ENCODE measurements at regions not wholly inside any gene's neighbourhood (a gene's known extent, or its start where the extent isn't known, plus 50 kb on each side); places are given as distances from the start of the nearest gene placed in this dataset.

- Histone ChIP-seq H3K27ac (no peak overlapping the region), H3K36me3 (ENCODE audit: insufficient read depth) (no peaks in the 10 kb centered on the region), H2AFZ (ENCODE audit: low read depth) (no peak overlapping the region), H3K4me2 (no peak overlapping the region), H4K20me1 (ENCODE audit: insufficient read depth) (no peaks in the 10 kb centered on the region), H3K27me3 (ENCODE audit: insufficient read depth, low read depth) (no peaks in the 10 kb centered on the region), H3K9ac (no peak overlapping the region), H3K79me2 (ENCODE audit: insufficient read depth, low read depth) (no peaks in the 10 kb centered on the region), H3K4me1 (ENCODE audit: low read depth, poor library complexity, severe bottlenecking) (peaks cover 13% of the 10 kb centered on the region), H3K4me3 (IDR thresholded peaks at IDR 0.05; ENCODE audit: insufficient read depth, low read depth, low read length) (no peak overlapping the region)
- no peak for TF ChIP-seq CTCF (conservative IDR thresholded peaks at IDR 0.05; ENCODE audit: low read depth, low read length)
Measured at GRCh38 chr7:89401099-89401498, 605.6 kb upstream of the TEX47 start.

GRCh38 chr7:89401690-89402089, 606.2 kb upstream of the TEX47 start:
- no peak overlapping the region for H3K4me3 ChIP-seq (IDR thresholded peaks at IDR 0.05; ENCODE audit: insufficient read depth, low read depth, low read length)
- H2AFZ ChIP-seq (ENCODE audit: low read depth): no peak overlapping the region
- no peak overlapping the region for H3K4me2 ChIP-seq
- H3K9ac ChIP-seq: no peak overlapping the region
- no peaks in the 10 kb centered on the region for H4K20me1 ChIP-seq (ENCODE audit: insufficient read depth)
- no peak for TF ChIP-seq CTCF (conservative IDR thresholded peaks at IDR 0.05; ENCODE audit: low read depth, low read length)
- no peak overlapping the region for H3K27ac ChIP-seq
- H3K79me2 ChIP-seq (ENCODE audit: insufficient read depth, low read depth): no peaks in the 10 kb centered on the region
- no peaks in the 10 kb centered on the region for H3K27me3 ChIP-seq (ENCODE audit: insufficient read depth, low read depth)
- no peaks in the 10 kb centered on the region for H3K36me3 ChIP-seq (ENCODE audit: insufficient read depth)
- H3K4me1 ChIP-seq (ENCODE audit: low read depth, poor library complexity, severe bottlenecking): peaks cover 13% of the 10 kb centered on the region

GRCh38 chr7:89451911-89452310, 656.4 kb upstream of the TEX47 start:
- H3K9ac ChIP-seq: no peak overlapping the region
- H3K27me3 ChIP-seq (ENCODE audit: insufficient read depth, low read depth): no peaks in the 10 kb centered on the region
- H3K4me1 ChIP-seq (ENCODE audit: low read depth, poor library complexity, severe bottlenecking): no peaks in the 10 kb centered on the region
- no peak for TF ChIP-seq CTCF (conservative IDR thresholded peaks at IDR 0.05; ENCODE audit: low read depth, low read length)
- H3K36me3 ChIP-seq (ENCODE audit: insufficient read depth): no peaks in the 10 kb centered on the region
- no peaks in the 10 kb centered on the region for H3K79me2 ChIP-seq (ENCODE audit: insufficient read depth, low read depth)
- H3K4me3 ChIP-seq (IDR thresholded peaks at IDR 0.05; ENCODE audit: insufficient read depth, low read depth, low read length): no peak overlapping the region
- no peak overlapping the region for H3K4me2 ChIP-seq
- no peaks in the 10 kb centered on the region for H4K20me1 ChIP-seq (ENCODE audit: insufficient read depth)
- H2AFZ ChIP-seq (ENCODE audit: low read depth): no peak overlapping the region
- H3K27ac ChIP-seq: no peak overlapping the region

- H3K4me3 ChIP-seq (IDR thresholded peaks at IDR 0.05; ENCODE audit: insufficient read depth, low read depth, low read length): no peak overlapping the region
- H3K4me2 ChIP-seq: no peak overlapping the region
- no peak for TF ChIP-seq CTCF (conservative IDR thresholded peaks at IDR 0.05; ENCODE audit: low read depth, low read length)
- no peak overlapping the region for H3K27ac ChIP-seq
- H3K27me3 ChIP-seq (ENCODE audit: insufficient read depth, low read depth): no peaks in the 10 kb centered on the region
- no peaks in the 10 kb centered on the region for H3K36me3 ChIP-seq (ENCODE audit: insufficient read depth)
- H2AFZ ChIP-seq (ENCODE audit: low read depth): no peak overlapping the region
- H3K4me1 ChIP-seq (ENCODE audit: low read depth, poor library complexity, severe bottlenecking): no peaks in the 10 kb centered on the region
- H4K20me1 ChIP-seq (ENCODE audit: insufficient read depth): no peaks in the 10 kb centered on the region
- H3K9ac ChIP-seq: no peak overlapping the region
- no peaks in the 10 kb centered on the region for H3K79me2 ChIP-seq (ENCODE audit: insufficient read depth, low read depth)
Measured at GRCh38 chr7:89456556-89456955, 661.0 kb upstream of the TEX47 start.

- no peak overlapping the region for H3K4me3 ChIP-seq (IDR thresholded peaks at IDR 0.05; ENCODE audit: insufficient read depth, low read depth, low read length)
- no peaks in the 10 kb centered on the region for H3K79me2 ChIP-seq (ENCODE audit: insufficient read depth, low read depth)
- no peak overlapping the region for H3K4me2 ChIP-seq
- TF ChIP-seq CTCF (conservative IDR thresholded peaks at IDR 0.05; ENCODE audit: low read depth, low read length): no peak
- no peaks in the 10 kb centered on the region for H4K20me1 ChIP-seq (ENCODE audit: insufficient read depth)
- H3K27me3 ChIP-seq (ENCODE audit: insufficient read depth, low read depth): no peaks in the 10 kb centered on the region
- H2AFZ ChIP-seq (ENCODE audit: low read depth): no peak overlapping the region
- H3K27ac ChIP-seq: no peak overlapping the region
- H3K9ac ChIP-seq: no peak overlapping the region
- H3K36me3 ChIP-seq (ENCODE audit: insufficient read depth): no peaks in the 10 kb centered on the region
- no peaks in the 10 kb centered on the region for H3K4me1 ChIP-seq (ENCODE audit: low read depth, poor library complexity, severe bottlenecking)
Measured at GRCh38 chr7:89458114-89458513, 662.6 kb upstream of the TEX47 start.
